HG02840 (cell line): ENCODE measurements at regions not wholly inside any gene's neighbourhood (a gene's known extent, or its start where the extent isn't known, plus 50 kb on each side); places are given as distances from the start of the nearest gene placed in this dataset.

Experiments
- ATAC-seq: cut with Tn5 transposase; IDR thresholded peaks from one replicate; pipeline ENCODE4 v1.9.1; 2021; ENCODE audit warnings: mild to moderate bottlenecking, moderate library complexity, moderate number of reproducible peaks; ENCODE audit not compliant: unreplicated experiment, low FRiP score

- ATAC-seq = no peak
These were observed 174.3 kb downstream of the RBM43 start for GRCh38 chr2:151087377-151087776.

GRCh38 chr2:151085181-151085611 is 176.5 kb downstream of the RBM43 start:
- ATAC-seq = no peak

- ATAC-seq = no peak
These were observed 177.5 kb downstream of the RBM43 start for GRCh38 chr2:151083856-151084795.

DNA sequence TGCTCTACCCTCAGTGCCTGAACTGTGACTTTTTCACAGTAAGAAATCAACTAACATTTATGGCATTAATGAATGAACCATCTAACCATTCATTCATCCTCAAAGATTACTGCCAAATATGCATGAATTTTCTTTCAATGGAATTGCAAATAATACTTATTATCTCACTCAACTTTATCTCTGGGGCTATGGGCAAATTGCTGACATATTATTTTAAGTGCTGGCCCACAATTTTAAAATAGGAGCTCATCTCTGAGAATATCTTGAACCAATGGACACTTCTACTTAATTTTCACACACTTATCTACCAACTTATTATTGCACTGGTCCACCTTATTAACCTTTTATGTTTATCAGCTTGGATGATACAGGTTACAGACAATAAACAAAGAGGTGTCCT is 182.8 kb downstream of the RBM43 start:
- no peak for ATAC-seq

DNA sequence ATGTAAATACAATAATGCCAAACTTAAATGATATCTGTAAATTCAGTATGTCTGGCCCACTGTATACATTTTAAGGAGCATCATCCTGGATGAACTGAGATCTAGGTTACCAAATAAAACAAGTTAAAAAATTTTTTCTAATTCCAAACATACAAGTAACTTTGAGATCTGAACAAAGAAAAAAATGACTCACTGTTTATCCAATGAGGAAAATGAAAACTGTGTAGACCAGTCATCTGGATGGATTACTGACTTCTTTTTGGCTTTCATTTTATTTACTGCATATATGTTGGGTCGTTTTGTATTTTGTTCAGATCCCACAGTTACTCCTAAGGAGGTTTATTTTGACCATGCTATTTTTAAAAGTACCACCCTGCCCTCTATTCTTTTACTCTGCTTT is 189.8 kb downstream of the RBM43 start:
- no peak for ATAC-seq

- ATAC-seq = no peak
These were observed 190.3 kb downstream of the RBM43 start for GRCh38 chr2:151071382-151071781.

DNA sequence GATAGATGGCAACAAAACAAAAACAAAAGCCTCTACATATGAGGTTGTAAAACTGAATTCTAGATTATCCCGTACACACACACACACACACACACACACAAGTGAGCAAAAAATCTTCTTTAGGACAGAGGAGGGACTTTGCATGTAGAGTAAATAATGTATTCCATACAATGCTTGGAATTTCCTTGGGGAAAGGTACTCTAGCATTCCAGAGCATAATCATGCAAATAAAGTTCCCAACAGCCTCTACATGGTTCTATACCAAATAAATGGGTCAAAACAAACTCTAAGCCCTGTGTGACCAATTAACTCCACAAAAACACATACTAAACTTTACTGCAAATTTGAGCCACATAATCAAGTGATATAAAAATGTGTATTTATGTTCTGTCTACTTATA is 191.4 kb downstream of the RBM43 start:
- ATAC-seq = no peak

DNA sequence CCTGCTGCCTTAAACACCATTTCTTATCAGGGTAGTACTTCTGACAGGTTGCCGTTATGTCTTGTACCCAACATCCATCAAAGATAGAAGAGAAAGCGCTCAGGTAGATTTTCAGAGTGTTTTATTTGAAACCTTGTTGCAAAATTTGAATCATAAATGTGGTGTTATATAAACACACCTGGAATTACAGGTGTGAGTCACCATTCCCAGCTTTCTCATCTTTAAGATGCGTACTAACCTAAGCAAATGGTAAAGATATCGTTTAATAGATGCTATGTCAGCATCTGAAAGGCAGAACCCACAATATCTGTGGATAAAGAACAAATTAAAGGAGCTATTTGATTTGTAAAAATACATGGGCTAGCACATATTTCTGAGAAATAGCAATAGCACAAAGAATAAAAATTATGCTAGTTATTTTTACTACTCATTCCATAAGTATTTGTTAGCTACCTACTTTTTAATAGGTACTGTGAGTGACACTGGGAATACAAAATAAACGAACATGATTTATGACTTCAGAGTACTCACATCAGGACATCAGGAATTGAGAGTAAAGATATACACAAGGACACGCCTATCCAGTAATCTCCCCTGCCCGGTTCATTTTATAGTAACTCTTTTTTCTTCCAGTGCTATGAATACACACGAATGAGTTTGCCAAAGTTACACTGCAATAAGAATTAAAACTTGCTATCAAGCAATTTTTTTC is 193.8 kb downstream of the RBM43 start:
- no peak for ATAC-seq

GRCh38 chr2:151063271-151063670 is 198.4 kb downstream of the RBM43 start:
- no peak for ATAC-seq

GRCh38 chr2:151060287-151060686 is 201.4 kb downstream of the RBM43 start:
- no peak for ATAC-seq

DNA sequence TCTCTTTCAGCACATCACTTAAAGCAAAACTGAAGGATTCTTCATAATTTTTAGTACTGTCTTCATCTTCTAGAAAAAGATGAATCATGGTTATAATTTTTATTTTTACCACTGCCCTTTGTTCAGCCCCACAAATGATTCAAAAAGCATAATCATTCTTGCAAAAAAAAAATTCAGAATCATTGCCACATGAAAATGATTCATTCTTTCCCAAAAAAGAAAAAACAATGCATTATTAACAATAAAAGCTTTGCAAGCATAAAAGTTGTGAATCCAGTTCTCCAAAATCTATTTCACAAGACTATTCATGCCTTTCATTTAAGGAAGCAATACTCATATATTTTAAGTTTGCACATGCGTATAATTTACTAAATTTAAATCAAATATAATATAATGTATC is 204.8 kb downstream of the RBM43 start:
- no peak for ATAC-seq

DNA sequence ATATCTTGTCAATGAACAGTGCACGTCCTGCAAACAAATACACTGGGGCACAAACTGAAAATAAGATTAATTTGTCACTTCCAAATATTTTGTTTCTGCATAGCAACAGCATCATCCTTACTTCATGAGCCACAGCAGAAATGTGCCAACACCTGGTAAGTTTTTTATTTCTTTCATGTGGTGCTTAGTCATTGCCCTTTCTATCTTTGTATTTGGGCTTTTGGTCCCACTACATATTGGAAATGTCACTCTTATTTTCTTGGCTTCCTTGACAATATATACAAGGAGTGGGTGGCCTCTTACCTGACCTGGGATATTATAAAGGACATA is 208.0 kb downstream of the RBM43 start:
- ATAC-seq = no peak

DNA sequence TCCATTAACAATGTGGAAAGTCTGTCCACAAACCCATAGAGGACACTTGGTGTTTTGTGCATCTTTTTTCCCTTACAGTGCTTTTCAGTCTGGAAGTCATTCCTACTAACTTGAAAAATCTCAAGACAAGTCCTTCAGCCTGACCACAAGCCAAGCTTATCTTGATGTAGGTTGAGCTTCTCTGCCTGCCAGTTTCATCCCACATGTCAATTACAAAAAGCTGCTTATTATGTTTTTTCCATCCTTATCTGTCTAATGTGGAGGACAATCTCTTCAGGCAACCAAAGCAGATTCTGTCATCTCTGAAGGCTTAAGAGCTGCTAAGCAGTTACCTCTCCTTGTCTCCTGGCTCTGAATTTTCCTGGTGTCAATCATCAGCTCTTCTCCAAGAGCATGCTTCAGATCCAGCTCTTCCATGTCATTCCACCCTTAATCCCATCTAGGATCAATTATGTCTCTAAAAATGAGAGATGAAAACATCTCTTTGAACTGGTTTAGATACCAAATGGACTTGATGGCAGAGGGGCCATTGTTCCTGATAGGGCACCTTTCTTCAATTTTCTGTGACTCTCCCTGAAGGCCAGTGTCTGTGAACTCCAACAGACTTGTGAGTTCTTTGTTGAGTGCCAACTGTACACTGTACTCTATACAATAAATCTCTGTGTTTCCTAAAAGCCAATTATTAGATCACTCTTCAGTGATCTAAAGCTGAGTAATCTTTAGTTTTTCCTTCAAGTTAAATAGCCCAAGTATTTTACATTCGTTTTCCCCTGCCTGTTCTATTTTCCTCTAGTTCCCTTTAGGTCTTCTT is 208.6 kb downstream of the RBM43 start:
- ATAC-seq = no peak

DNA sequence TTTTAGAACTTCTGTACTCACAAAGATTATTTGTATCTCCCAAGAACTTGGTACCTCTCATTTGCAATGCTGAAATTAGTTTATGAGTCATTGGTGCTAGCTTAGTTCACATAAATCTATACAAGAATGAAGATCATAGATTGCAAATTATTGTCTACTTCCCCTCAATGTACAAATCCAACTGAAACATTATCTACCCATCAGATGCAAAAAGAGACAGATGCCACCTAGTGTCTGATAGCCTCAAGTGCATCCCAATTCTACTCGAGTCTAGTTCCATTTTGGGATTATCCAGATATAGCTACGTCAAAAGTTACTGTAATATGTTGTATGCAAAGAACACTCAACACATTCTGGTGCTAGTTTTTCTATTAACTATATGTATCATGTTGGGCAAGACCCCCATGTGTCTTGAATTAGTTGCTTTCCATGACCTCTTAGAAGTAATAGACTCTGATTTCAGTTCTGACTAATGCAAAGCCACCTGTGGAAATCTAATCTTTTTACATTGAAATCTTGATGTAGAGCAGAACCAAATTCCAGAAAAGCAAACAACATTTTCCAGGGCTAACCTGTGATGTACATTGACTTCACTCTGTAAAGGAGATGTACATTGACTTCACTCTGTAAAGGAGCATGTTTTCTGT is 210.0 kb downstream of the RBM43 start:
- peak; percentile 69 for ATAC-seq

DNA sequence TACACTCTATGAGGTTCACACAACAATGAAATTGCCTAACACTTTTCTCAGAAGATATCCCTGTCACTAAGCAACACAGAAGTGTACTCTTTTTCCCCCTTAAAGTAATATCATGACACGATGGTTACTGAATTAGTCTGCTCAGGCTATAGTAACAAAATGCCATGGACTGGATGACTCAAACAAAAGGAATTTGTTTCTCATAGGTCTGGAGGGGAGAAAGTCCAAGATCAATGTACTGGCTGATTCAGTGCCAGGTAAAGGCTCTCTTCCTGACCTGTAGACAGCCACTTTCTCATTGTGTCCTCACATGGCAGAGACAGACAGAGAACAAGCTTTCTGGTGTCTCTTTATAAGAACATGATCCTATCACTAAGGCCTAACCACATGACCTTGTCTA is 211.9 kb downstream of the RBM43 start:
- no peak for ATAC-seq

DNA sequence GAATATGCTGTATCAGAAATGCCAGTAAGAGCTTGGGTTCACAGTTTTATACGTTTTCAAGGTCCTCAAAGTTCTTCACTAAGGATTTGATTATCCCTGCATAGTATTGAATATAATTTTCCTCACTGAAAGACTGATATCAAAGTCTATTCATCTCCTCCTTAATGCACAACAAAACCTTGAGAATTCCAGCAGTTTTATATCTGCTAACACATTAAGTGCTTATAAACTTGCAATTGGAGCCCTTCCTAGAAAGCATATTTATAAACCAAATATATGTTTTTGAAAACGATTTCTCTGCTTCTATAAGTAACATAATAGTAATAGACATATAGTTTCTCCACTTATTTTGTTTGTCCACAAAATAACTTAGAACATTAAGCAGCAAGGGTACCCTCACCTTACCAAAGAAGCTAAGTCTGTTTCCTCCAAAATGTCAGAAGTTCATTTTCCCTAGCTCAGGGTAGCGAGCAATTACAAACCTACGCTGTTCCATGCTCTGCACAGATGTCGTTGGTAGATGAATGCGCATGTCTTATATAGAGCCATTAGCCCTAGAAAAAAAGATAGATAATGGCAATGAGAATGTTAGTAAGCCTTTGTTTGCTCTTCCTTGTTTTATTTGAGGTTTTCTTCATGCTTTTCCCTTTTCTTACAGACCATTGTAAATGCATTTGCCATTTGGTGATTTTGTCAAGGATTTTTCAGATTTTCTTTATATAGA is 213.2 kb downstream of the RBM43 start:
- no peak for ATAC-seq

DNA sequence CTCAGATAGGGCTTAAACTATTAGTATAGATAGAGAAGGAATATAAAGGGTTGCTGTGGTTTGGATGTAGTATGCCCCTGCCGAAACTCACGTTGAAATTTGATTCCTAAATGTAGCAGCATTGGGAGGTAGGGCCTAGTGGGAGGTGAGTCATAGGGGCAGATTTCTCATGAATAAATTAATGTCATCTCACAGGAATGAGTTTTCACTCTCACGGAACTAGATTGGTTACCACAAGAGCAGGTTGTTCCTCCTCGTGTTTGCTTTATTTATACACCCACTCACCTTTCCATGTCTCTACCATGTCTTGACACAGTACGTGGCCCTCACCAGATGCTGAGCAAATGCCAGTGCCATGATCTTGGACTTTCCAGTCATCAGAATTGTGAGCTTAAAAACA is 218.2 kb downstream of the RBM43 start:
- no peak for ATAC-seq

DNA sequence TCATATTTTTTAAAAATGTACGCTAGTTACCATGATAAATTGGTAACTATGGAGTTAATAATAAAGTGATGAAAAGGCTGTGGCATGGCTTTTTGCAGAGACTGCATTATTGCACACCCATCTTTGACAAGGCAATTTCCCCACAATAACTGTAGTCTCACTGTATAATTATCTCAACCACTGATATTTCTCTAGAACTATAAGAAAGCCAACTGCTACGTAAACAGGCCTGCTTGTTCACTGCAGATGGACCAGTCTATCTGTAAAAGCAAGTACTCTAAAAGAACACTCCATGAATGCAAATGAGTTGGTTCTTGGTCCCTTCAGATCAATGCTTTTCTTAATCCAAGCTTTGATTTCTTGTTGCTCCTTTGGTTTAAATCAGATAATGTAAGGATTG is 218.7 kb downstream of the RBM43 start:
- ATAC-seq = no peak

DNA sequence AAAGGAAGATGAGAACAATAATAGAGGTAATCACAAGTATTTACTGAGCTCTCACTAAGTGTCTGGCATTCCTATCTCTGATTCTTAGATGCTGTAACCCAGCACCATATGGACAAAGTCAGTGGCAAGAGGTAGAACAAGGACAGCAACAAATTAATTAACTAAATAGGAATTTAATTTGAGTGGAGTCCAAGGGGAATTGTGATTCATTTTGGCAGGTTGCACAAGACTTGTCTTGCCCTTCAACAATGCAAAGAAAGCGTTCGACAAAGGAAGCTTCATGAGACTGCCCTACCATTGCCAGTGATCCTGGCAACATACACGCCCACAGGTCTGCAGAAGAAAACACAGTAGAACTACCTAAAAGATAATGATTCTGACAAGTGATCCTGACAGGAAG is 221.6 kb downstream of the RBM43 start:
- no peak for ATAC-seq

- ATAC-seq = no peak
These were observed 223.1 kb downstream of the RBM43 start for GRCh38 chr2:151038516-151038915.
